ENCODE measurements at regions not wholly inside any gene's neighbourhood (a gene's known extent, or its start where the extent isn't known, plus 50 kb on each side); places are given as distances from the start of the nearest gene placed in this dataset.
"Not testable (repeated sequence)": the region's sequence is repeated elsewhere in the genome, so short reads cannot be mapped to it uniquely, and the experiment has no call there.

GRCh38 chr13:99693852-99694611 lies 192.8 kb downstream of the TM9SF2 start:
- no peak for DNase-seq

- DNase-seq = no peak
These were observed 192.1 kb downstream of the TM9SF2 start for GRCh38 chr13:99693351-99693750.

DNA sequence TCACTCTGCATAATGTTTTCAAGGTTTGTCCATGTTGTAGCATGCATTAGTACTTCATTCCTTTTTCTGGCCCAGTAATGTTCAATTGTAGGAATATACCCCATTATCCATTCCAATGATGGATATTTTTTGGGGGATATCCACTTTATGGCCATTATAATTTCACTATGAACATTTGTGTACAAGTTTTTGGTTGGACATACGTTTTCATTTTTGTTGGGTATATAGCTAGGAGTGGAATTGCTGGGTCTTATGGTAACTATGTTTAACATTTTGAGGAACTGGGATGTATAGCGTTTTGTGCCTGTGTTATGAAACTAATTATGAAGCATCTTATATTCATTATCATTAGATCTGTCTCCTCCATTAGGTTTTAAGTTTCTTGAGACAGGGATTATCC lies 191.6 kb downstream of the TM9SF2 start:
- DNase-seq = no peak

- DNase-seq = no peak
These were observed 190.3 kb downstream of the TM9SF2 start for GRCh38 chr13:99691552-99691951.

DNA sequence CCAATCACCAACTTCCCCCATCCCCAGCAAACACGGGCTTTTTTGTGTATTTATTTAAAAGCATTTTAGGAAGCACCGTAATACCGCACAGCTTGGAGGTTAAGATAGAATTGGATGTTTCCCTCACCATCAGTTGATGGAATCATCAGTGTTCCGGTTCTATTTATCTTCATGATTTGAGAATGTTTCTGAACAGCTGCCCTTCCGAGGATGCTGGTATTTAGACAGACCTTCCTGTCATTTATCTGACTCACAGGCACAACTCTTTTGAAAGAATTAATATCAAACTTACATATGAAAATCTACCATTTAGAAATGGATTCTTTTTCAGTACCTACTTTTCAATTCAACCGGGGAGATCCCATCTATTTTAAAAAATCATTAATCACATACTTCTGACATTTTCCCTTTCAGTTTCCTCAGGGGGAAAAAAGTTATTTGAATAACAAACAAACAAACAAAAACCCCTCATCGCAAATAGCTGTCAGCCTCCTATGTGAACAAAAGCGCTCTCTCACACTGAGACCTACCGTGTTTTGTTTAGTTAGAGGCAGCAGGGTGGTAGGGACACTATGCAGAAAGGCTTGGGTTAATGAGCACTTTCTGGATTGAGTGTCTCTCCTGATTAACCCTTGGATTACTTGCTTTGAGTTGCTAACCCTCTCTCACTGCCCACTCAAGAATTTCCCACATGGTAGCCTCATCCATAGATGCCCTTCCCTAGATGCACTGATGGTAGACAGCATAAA lies 189.3 kb downstream of the TM9SF2 start:
- DNase-seq = no peak

DNA sequence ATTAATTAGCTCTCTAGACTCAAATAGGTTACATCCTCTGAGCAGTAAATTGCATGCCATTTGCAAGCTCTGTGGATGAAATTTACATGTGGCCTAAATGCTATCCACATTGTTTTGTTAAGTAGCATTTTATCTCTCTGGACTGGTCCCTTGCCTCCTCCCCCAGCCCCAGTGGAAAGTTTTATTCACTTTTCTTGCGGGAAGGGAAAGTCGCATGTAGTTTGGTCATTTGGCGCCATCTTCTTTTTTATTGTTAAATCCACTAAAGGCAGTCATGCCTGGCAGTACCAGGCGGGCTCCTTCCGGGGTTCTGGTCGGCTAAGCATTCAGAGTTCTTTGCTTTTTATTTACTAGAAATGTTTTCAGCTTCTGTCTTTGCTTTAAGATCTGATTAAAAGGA lies 188.7 kb downstream of the TM9SF2 start:
- no peak for DNase-seq

DNA sequence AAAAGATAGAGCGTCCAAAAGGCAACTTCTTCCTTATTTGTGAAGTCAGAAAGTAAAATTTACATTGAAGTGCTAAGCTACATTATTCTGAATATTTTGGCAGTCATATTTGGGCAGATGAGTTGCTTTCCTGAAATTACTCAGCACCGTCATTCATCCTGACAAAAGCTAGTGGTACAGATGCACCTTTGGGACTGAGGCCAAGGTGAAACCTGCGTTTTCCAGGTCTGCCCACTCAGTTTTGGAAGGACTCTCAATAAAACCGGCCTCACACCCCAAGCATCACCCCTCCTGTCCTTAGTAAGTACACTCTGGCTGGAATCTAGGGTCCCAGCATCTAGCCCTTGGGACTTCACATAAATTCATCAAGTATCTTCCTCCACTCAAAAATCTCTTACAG lies 187.5 kb downstream of the TM9SF2 start:
- no peak for DNase-seq

DNA sequence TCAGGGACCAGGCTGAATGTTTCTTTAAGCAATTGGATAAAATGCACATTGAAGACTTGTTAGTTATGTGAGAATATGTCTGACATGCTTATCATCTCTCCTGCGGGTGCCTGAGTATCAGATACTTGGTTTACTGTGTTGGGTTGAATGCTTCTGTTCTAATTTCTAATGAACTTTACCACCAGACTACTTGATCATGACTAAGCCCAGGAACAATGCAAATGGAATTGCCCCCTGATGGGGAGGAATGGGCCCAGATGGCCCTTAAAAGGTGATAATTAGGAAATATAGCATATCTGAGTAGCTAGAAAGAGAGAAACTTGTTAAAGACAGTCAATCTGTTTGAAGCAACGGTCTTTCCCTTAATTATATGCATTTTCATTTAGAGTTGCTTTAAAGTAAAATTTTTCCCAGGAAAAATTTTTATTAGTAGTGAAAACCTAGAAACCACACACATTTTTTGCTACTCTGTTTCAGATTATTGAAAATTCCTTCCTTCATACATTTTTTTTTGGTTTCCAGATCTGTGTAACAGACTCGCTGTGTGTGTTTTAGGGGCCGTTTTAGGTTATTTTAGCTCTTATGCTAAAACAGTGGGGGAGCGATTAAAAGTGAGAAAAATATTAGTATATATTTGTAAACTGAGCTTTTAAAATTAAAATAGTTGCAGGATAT lies 186.6 kb downstream of the TM9SF2 start:
- no peak for DNase-seq

DNA sequence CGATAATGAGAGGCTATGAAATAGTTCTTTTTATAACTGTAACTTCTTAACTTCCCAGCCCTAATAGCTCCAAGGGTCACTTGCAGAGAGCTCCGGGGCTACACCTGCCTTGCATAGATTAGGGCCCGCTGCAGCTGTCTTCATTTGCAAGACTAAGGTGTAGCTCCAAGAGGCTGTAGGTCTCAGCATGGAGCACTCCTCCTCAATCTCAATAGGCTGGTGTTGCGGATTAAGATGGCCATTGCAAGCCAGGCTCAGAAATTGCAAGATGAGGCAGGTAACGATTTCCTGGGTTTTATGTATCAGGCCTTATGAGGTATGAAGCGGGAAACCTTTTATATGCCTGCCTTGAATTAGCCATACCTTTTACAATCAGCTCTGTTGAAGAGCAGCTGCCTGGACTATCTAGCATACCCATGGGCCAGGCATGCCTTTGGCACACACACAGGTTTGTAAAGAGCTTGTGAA lies 185.7 kb downstream of the TM9SF2 start:
- no peak for DNase-seq

- DNase-seq = no peak
These were observed 184.9 kb downstream of the TM9SF2 start for GRCh38 chr13:99686157-99686572.

DNA sequence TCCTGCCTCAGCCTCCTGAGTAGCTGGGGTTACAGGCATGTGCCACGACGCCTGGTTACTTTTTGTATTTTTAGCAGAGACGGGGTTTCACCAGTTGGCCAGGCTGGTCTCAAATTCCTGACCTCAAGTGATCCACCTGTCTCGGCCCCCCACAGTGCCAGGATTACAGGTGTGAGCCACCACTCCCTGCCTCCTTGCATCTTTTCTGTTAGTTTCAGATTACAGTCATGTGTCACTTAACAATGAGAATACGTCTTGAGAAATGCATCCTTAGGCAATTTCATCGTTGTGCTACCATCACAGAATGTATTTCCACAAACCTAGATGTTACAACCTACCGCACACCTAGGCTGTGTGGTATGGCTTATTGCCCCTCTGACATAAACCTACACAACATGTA lies 180.4 kb downstream of the TM9SF2 start:
- no peak for DNase-seq

DNA sequence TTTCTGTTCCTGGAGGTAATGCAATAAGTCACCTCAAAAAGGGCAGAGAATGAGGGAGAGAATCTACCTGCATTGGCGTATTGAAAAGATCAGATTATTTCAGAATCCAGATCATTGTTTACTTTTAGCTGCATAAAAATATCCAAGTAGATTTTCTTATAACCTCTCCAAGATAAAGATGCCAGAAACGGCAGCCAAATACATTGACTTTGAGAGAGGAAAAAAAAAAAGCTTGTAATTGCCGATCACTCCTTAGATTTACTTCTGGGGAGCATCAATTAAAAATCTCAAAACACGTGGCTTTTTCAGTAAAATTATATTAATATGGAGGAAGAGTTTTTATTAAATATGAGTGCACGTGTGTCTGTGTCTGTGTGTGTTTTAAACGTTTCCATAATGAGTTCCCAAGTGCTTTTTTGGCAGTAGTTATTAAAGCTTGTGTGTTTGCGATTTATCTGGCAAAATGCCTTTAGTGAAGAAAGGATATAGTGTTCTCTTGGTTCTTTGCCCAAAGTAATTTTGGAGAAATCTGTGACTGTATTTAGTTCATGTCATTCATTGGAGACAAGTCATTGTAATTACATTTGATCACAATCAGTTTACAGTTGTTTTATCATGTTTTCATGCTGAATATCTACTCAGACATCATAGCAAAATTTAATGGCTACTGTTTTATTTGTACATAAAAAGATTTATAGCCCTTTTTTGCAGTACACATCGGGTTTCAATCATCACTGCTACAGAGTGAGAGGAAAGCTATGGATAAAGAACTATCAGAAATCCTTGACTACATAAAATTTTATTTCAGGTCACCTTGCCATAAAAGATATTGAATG lies 176.1 kb downstream of the TM9SF2 start:
- no peak for DNase-seq

GRCh38 chr13:99671746-99672145 lies 170.5 kb downstream of the TM9SF2 start:
- no peak for DNase-seq

DNA sequence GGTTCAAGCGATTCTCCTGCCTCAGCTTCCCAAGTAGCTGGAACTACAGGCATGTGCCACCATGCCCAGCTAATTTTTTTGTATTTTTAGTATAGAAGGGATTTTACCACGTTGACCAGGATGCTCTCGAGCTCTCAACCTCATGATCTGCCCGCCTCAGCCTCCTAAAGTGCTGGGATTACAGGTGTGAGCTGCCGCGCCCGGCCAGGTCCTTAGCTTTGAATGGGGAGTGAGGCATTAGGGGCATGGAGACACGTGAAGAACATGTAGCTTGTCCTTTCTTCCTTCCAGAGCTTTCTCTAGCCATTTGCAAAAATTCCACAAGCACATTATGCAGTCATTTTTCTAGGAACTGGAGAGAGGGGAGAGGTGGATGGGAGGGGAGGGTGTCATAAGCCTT lies 167.8 kb downstream of the TM9SF2 start:
- not testable (repeated sequence) for DNase-seq

- DNase-seq = no peak
These were observed 165.0 kb downstream of the TM9SF2 start for GRCh38 chr13:99666146-99666805.

DNA sequence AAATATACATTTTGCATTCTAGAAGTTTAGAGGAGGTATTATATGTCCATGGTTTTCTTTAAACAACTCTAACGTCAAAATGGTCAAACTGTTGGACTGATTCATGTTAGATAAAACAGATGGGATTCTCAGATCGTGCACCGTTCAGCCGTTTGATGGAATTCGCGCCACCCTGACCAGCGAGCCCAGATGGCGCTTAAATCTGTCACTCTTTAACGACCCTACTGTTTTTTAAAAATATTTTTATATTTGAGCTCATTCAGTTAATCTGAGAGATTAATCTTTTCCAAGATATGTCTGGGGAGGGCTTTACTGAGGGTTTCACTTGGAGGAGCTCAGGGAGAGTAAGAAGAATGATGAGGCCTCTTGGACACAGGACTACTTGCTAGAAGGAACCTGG lies 164.4 kb downstream of the TM9SF2 start:
- no peak for DNase-seq

DNA sequence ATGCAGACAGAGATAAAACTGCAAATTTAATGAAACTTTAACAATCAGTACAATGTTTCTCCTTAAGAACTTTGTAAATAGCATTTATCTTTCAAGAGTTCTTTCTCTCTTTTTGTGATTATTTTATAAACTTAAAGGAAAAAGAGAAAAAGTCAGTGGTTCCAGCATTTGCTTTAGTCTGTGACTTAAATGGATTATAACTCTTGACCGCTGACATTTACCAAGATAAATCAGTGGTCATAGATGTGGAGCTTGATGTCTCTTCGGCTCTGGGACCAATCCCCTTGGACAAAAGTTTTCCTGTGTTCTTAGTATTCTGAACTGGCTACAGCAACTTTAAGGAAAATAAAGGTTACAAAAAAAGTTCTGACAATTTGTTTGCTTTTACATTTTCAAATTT lies 162.6 kb downstream of the TM9SF2 start:
- DNase-seq = no peak

- DNase-seq = no peak
These were observed 162.0 kb downstream of the TM9SF2 start for GRCh38 chr13:99663185-99663825.

GRCh38 chr13:99662678-99663077 lies 161.4 kb downstream of the TM9SF2 start:
- no peak for DNase-seq

DNA sequence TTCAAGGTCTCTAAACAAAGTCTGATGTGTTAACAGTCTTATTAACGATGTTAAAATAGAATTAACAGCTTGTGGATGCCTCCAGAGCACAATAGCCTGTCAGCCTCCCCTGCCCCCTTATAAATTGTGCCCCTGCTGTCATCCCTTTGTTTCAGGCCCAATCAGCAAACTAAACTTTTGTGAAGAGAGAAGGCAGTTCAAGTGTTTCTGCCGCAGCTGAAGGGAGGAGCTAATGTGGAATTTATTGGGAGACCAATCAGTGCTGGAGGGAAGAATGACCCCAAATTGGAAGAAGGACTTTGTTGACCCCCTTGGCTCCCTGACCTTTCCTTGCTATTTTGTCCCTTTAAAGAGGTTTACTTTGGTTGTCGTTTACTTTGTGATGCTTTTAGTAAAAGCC lies 160.5 kb downstream of the TM9SF2 start:
- DNase-seq = no peak

GRCh38 chr13:99659866-99660554 lies 158.7 kb downstream of the TM9SF2 start:
- no peak for DNase-seq
